Lower leg skin (tissue), 4 donors: ENCODE measurements at regions not wholly inside any gene's neighbourhood (a gene's known extent, or its start where the extent isn't known, plus 50 kb on each side); places are given as distances from the start of the nearest gene placed in this dataset.

Experiments used
- DNase-seq, 2 donors: peaks; one replicate each; pipeline ENCODE4 v3.0.0-alpha.2; 2019; ENCODE audit warnings: low spot score in 2 of 2
- H3K4me3 ChIP-seq: fragments of 200-600 bp; sonication (generic); 2 replicates; pipeline ENCODE4 v1.5.1; 2017; ENCODE audit warnings: mild to moderate bottlenecking, low read depth; ENCODE audit not compliant: poor library complexity, severe bottlenecking
- CTCF ChIP-seq, 3 donors: fragments of 450-650 bp; IDR thresholded peaks; one replicate each; pipeline ENCODE4 v1.5.1; 2016; ENCODE audit warnings: antibody characterized with exemption in 3 of 3, mild to moderate bottlenecking in 3 of 3, moderate library complexity in 2 of 3
- POLR2A ChIP-seq, 2 donors: fragments of 450-650 bp; IDR thresholded peaks; one replicate each; pipeline ENCODE4 v1.6.1; 2016 to 2017; ENCODE audit warnings: antibody characterized with exemption in 2 of 2, mild to moderate bottlenecking in 1 of 2, moderate library complexity in 1 of 2
- WGBS, 2 donors: methylation state at CpG; one replicate each; pipeline ENCODE4 v1.1.5; 2018; 5-methylcytosine and 5-hydroxymethylcytosine counted together
- intact Hi-C: fragments of 100-400 bp; cut with DNase I; formaldehyde crosslinking; loops from one replicate; pipeline ENCODE4 v1.15.0; 2023; ENCODE audit warnings: low total_unique reads

- DNase-seq = no peak
- no peak overlapping the region for H3K4me3 ChIP-seq
- no peak for TF ChIP-seq CTCF (IDR thresholded peaks at IDR 0.05)
- TF ChIP-seq POLR2A (IDR thresholded peaks at IDR 0.05) = no peak
- intact Hi-C loops = no loop called here
- WGBS, 2 donors = 79 to 98% methylated on average over 2 of the region's 2 CpGs
Observed at GRCh38 chr5:104941030-104941645, 1378.5 kb upstream of the NUDT12 start.

- no peak for DNase-seq
- no peak for TF ChIP-seq CTCF (IDR thresholded peaks at IDR 0.05)
- TF ChIP-seq POLR2A (IDR thresholded peaks at IDR 0.05) = no peak
- intact Hi-C loops = no loop called here
- H3K4me3 ChIP-seq = no peak overlapping the region
- WGBS, 2 donors = 86 to 98% methylated on average over 1 of the region's 1 CpG
Observed at GRCh38 chr5:104937598-104937997, 1375.0 kb upstream of the NUDT12 start.

- TF ChIP-seq CTCF (IDR thresholded peaks at IDR 0.05) = no peak
- no peak for TF ChIP-seq POLR2A (IDR thresholded peaks at IDR 0.05)
Observed at GRCh38 chr5:104932431-104932830, 1369.8 kb upstream of the NUDT12 start.

GRCh38 chr5:104928906-104929520, 1366.4 kb upstream of the NUDT12 start:
- H3K4me3 ChIP-seq = no peak overlapping the region
- 94 to 96% methylated on average over 21 to 26 of the region's 36 CpGs for WGBS, 2 donors
- no peak for DNase-seq
- intact Hi-C loops = no loop called here
- TF ChIP-seq CTCF (IDR thresholded peaks at IDR 0.05) (no peak), POLR2A (IDR thresholded peaks at IDR 0.05) (no peak)

More at GRCh38 chr5:104932431-104932830, 1369.8 kb upstream of the NUDT12 start:
- intact Hi-C loops = loop anchor here (5.0 kb wide), 1 partner anchor 1525 kb away; no protein-coding TSS in a partner anchor
- H3K4me3 ChIP-seq = no peak overlapping the region
- 86 to 97% methylated on average over 2 of the region's 2 CpGs for WGBS, 2 donors
- no peak for DNase-seq

GRCh38 chr5:104915226-104915625, 1352.6 kb upstream of the NUDT12 start:
- WGBS, 2 donors = 78 to 88% methylated on average over 1 of the region's 1 CpG
- DNase-seq = no peak
- no peak for TF ChIP-seq CTCF (IDR thresholded peaks at IDR 0.05)
- TF ChIP-seq POLR2A (IDR thresholded peaks at IDR 0.05) = no peak
- H3K4me3 ChIP-seq = no peak overlapping the region
- intact Hi-C loops = no loop called here
